Gastrocnemius medialis (tissue), 4 donors: ENCODE measurements at regions not wholly inside any gene's neighbourhood (a gene's known extent, or its start where the extent isn't known, plus 50 kb on each side); places are given as distances from the start of the nearest gene placed in this dataset.

Source experiments
- CTCF ChIP-seq, 5 experiments: fragments of 450-650 bp in 3 of 5; fragments of 200-600 bp in 2 of 5; sonication (generic) in 2 of 5; IDR thresholded peaks in 4 of 5; conservative IDR thresholded peaks in 1 of 5; 1 replicate in 4 of 5; 2 replicates in 1 of 5; pipeline ENCODE4 v1.5.1; 2016 to 2019; ENCODE audit warnings: antibody characterized with exemption in 5 of 5, mild to moderate bottlenecking in 3 of 5, moderate library complexity in 3 of 5
- POLR2A ChIP-seq, 2 donors: fragments of 450-650 bp; IDR thresholded peaks; one replicate each; pipeline ENCODE4 v1.6.1; 2017; ENCODE audit warnings: antibody characterized with exemption in 2 of 2, mild to moderate bottlenecking in 2 of 2, moderate library complexity in 2 of 2

GRCh38 chr4:63644396-63644795 lies 764.9 kb downstream of the TECRL start:
- no peak for TF ChIP-seq CTCF (IDR thresholded peaks at IDR 0.05 in 4 of 5, conservative IDR thresholded peaks at IDR 0.05 in 1 of 5)
- no peak for TF ChIP-seq POLR2A (IDR thresholded peaks at IDR 0.05)
